ENCODE measurements at regions not wholly inside any gene's neighbourhood (a gene's known extent, or its start where the extent isn't known, plus 50 kb on each side); places are given as distances from the start of the nearest gene placed in this dataset.
"Not testable (repeated sequence)": the region's sequence is repeated elsewhere in the genome, so short reads cannot be mapped to it uniquely, and the experiment has no call there.

- intact Hi-C loops (cut with micrococcal nuclease) = no loop called here
These were observed 508.4 kb downstream of the PLCL1 start for GRCh38 chr2:198312596-198313483.

- intact Hi-C loops (cut with micrococcal nuclease) = no loop called here
These were observed 506.6 kb downstream of the PLCL1 start for GRCh38 chr2:198311020-198311419.

GRCh38 chr2:198309673-198310280 lies 505.4 kb downstream of the PLCL1 start:
- intact Hi-C loops (cut with micrococcal nuclease) = loop anchor here (1.0 kb wide), 2 partner anchors 13 to 1177 kb away; no protein-coding TSS in a partner anchor

- intact Hi-C loops (cut with micrococcal nuclease) = loop anchor here (1.0 kb wide), 2 partner anchors 13 to 1177 kb away; no protein-coding TSS in a partner anchor
These were observed 504.7 kb downstream of the PLCL1 start for GRCh38 chr2:198309081-198309480.

GRCh38 chr2:198308368-198308767 lies 504.0 kb downstream of the PLCL1 start:
- intact Hi-C loops (cut with micrococcal nuclease) = no loop called here

- intact Hi-C loops (cut with micrococcal nuclease) = no loop called here
These were observed 502.7 kb downstream of the PLCL1 start for GRCh38 chr2:198307093-198307492.

GRCh38 chr2:198304859-198305258 lies 500.5 kb downstream of the PLCL1 start:
- intact Hi-C loops (cut with micrococcal nuclease) = no loop called here

- intact Hi-C loops (cut with micrococcal nuclease) = loop anchor here (2.0 to 10.0 kb wide), 2 partner anchors 243 to 343 kb away; no protein-coding TSS in a partner anchor
These were observed 493.0 kb downstream of the PLCL1 start for GRCh38 chr2:198297350-198297749.

- intact Hi-C loops (cut with micrococcal nuclease) = loop anchor here (1.0 to 10.0 kb wide), 7 partner anchors 13 to 589 kb away; no protein-coding TSS in a partner anchor
These were observed 492.4 kb downstream of the PLCL1 start for GRCh38 chr2:198296665-198297308.

- intact Hi-C loops (cut with micrococcal nuclease) = loop anchor here (10.0 kb wide), 1 partner anchor 338 kb away; no protein-coding TSS in a partner anchor
These were observed 488.9 kb downstream of the PLCL1 start for GRCh38 chr2:198293281-198293680.

- intact Hi-C loops (cut with micrococcal nuclease) = loop anchor here (10.0 kb wide), 1 partner anchor 335 kb away; no protein-coding TSS in a partner anchor
These were observed 485.4 kb downstream of the PLCL1 start for GRCh38 chr2:198289811-198290210.

GRCh38 chr2:198287706-198288105 lies 483.3 kb downstream of the PLCL1 start:
- intact Hi-C loops (cut with micrococcal nuclease) = no loop called here

GRCh38 chr2:198285216-198285615 lies 480.8 kb downstream of the PLCL1 start:
- intact Hi-C loops (cut with micrococcal nuclease) = no loop called here

GRCh38 chr2:198283146-198283545 lies 478.8 kb downstream of the PLCL1 start:
- intact Hi-C loops (cut with micrococcal nuclease) = no loop called here

- intact Hi-C loops (cut with micrococcal nuclease) = no loop called here
These were observed 477.7 kb downstream of the PLCL1 start for GRCh38 chr2:198282061-198282460.

GRCh38 chr2:198280145-198280544 lies 475.8 kb downstream of the PLCL1 start:
- intact Hi-C loops (cut with micrococcal nuclease) = no loop called here

GRCh38 chr2:198279026-198279425 lies 474.6 kb downstream of the PLCL1 start:
- intact Hi-C loops (cut with micrococcal nuclease) = no loop called here

- intact Hi-C loops (cut with micrococcal nuclease) = no loop called here
These were observed 472.8 kb downstream of the PLCL1 start for GRCh38 chr2:198277181-198277580.

- intact Hi-C loops (cut with micrococcal nuclease) = no loop called here
These were observed 469.3 kb downstream of the PLCL1 start for GRCh38 chr2:198273660-198274059.

GRCh38 chr2:198270157-198270556 lies 465.8 kb downstream of the PLCL1 start:
- intact Hi-C loops (cut with micrococcal nuclease) = not testable (repeated sequence)

GRCh38 chr2:198268519-198268918 lies 464.1 kb downstream of the PLCL1 start:
- intact Hi-C loops (cut with micrococcal nuclease) = no loop called here

- intact Hi-C loops (cut with micrococcal nuclease) = no loop called here
These were observed 455.1 kb downstream of the PLCL1 start for GRCh38 chr2:198259496-198259895.

Measured in T-helper 1 cell treated with Interleukin-12 subunit alpha and Interleukin-12 subunit beta and Interleukin-4 antibody, amounts not matched to agents 30 ng/mL and 1 ng/mL, for 36 hours (primary cell).